Testis (tissue), 2 donors: ENCODE measurements at regions not wholly inside any gene's neighbourhood (a gene's known extent, or its start where the extent isn't known, plus 50 kb on each side); places are given as distances from the start of the nearest gene placed in this dataset.

Source experiments
- DNase-seq: peaks from one replicate; pipeline ENCODE4 v3.0.0-alpha.2; 2019
- H3K27ac ChIP-seq, 2 donors: fragments of 200-600 bp; sonication (generic); one replicate each; pipeline ENCODE4 v1.5.1; 2019
- H3K27me3 ChIP-seq: fragments of 200-600 bp; sonication (generic); one replicate; pipeline ENCODE4 v1.5.1; 2019
- H3K36me3 ChIP-seq: fragments of 200-600 bp; sonication (generic); one replicate; pipeline ENCODE4 v1.5.1; 2017; ENCODE audit warnings: low read depth; ENCODE audit errors: missing control alignments
- H3K4me1 ChIP-seq: fragments of 200-600 bp; sonication (generic); one replicate; pipeline ENCODE4 v1.5.1; 2019
- H3K4me3 ChIP-seq, 2 donors: fragments of 200-600 bp; sonication (generic); one replicate each; pipeline ENCODE4 v1.5.1; 2017 to 2019
- H3K9me3 ChIP-seq: fragments of 200-600 bp; sonication (generic); one replicate; pipeline ENCODE4 v1.5.1; 2017
- CTCF ChIP-seq, 3 experiments: fragments of 450-650 bp in 2 of 3; fragments of 200-600 bp in 1 of 3; sonication (generic) in 1 of 3; IDR thresholded peaks; one replicate each; pipeline ENCODE4 v1.5.1; 2016 to 2019; ENCODE audit warnings: antibody characterized with exemption in 3 of 3, mild to moderate bottlenecking in 2 of 3, moderate library complexity in 1 of 3
- POLR2A ChIP-seq: fragments of 450-650 bp; IDR thresholded peaks from one replicate; pipeline ENCODE4 v1.6.1; 2017; ENCODE audit warnings: antibody characterized with exemption, mild to moderate bottlenecking, moderate library complexity
- WGBS, 2 donors: methylation state at CpG; one replicate each; pipeline ENCODE4 v1.1.5; 2018; 5-methylcytosine and 5-hydroxymethylcytosine counted together
- intact Hi-C: fragments of 100-400 bp; cut with DNase I; formaldehyde crosslinking; loops from one replicate; pipeline ENCODE4 v1.15.1; 2023; ENCODE audit warnings: low total_unique reads

- 81% methylated on average over 4 of the region's 4 CpGs for WGBS, 2 donors
- DNase-seq, result no peak
- H3K9me3 ChIP-seq, result no peaks in the 10 kb centered on the region
- H3K36me3 ChIP-seq, result no peaks in the 10 kb centered on the region
- H3K27ac ChIP-seq, result no peak overlapping the region
- no peak overlapping the region for H3K4me3 ChIP-seq
- intact Hi-C loops, result no loop called here
- H3K4me1 ChIP-seq, result no peaks in the 10 kb centered on the region
- TF ChIP-seq CTCF (IDR thresholded peaks at IDR 0.05) (no peak), POLR2A (no peak)
- no peaks in the 10 kb centered on the region for H3K27me3 ChIP-seq
Observed at GRCh38 chr9:103277240-103277639, 282.1 kb downstream of the CYLC2 start.

GRCh38 chr9:103281126-103281525 lies 286.0 kb downstream of the CYLC2 start:
- 77 to 89% methylated on average over 2 of the region's 2 CpGs for WGBS, 2 donors
- Histone ChIP-seq H3K9me3 (no peaks in the 10 kb centered on the region), H3K27ac (no peak overlapping the region), H3K27me3 (no peaks in the 10 kb centered on the region), H3K4me1 (no peaks in the 10 kb centered on the region), H3K36me3 (no peaks in the 10 kb centered on the region), H3K4me3 (no peak overlapping the region)
- intact Hi-C loops, result no loop called here
- TF ChIP-seq POLR2A (no peak), CTCF (IDR thresholded peaks at IDR 0.05) (no peak)
- DNase-seq, result no peak

- Histone ChIP-seq H3K27ac (no peak overlapping the region), H3K4me3 (no peak overlapping the region), H3K27me3 (no peaks in the 10 kb centered on the region), H3K4me1 (no peaks in the 10 kb centered on the region), H3K36me3 (no peaks in the 10 kb centered on the region), H3K9me3 (no peaks in the 10 kb centered on the region)
- TF ChIP-seq POLR2A, result no peak
- TF ChIP-seq CTCF (IDR thresholded peaks at IDR 0.05), result no peak
- intact Hi-C loops, result no loop called here
- WGBS, 2 donors, result 64 to 71% methylated on average over 6 of the region's 6 CpGs
- DNase-seq, result no peak
Observed at GRCh38 chr9:103287361-103287760, 292.2 kb downstream of the CYLC2 start.

GRCh38 chr9:103296189-103296588 lies 301.1 kb downstream of the CYLC2 start:
- no peak for DNase-seq
- WGBS, 2 donors, result 74 to 82% methylated on average over 1 of the region's 1 CpG
- Histone ChIP-seq H3K36me3 (no peaks in the 10 kb centered on the region), H3K4me3 (no peak overlapping the region), H3K4me1 (no peaks in the 10 kb centered on the region), H3K9me3 (no peaks in the 10 kb centered on the region), H3K27ac (no peak overlapping the region), H3K27me3 (no peaks in the 10 kb centered on the region)
- TF ChIP-seq POLR2A (no peak), CTCF (IDR thresholded peaks at IDR 0.05) (no peak)
- intact Hi-C loops, result no loop called here

GRCh38 chr9:103301051-103301450 lies 305.9 kb downstream of the CYLC2 start:
- H3K27me3 ChIP-seq, result no peaks in the 10 kb centered on the region
- DNase-seq, result no peak
- TF ChIP-seq CTCF (IDR thresholded peaks at IDR 0.05) (no peak), POLR2A (no peak)
- no peaks in the 10 kb centered on the region for H3K36me3 ChIP-seq
- WGBS, 2 donors, result 63 to 68% methylated on average over 2 of the region's 2 CpGs
- no peaks in the 10 kb centered on the region for H3K9me3 ChIP-seq
- intact Hi-C loops, result no loop called here
- H3K4me1 ChIP-seq, result no peaks in the 10 kb centered on the region
- no peak overlapping the region for H3K27ac ChIP-seq
- no peak overlapping the region for H3K4me3 ChIP-seq
